Upper lobe of left lung (tissue), 4 donors: ENCODE measurements at regions not wholly inside any gene's neighbourhood (a gene's known extent, or its start where the extent isn't known, plus 50 kb on each side); places are given as distances from the start of the nearest gene placed in this dataset.

Source experiments
- CTCF ChIP-seq, 6 experiments: fragments of 450-650 bp in 4 of 6; fragments of 200-600 bp in 2 of 6; sonication (generic) in 2 of 6; IDR thresholded peaks; one replicate each; pipeline ENCODE4 v1.5.1; 2016 to 2019; ENCODE audit warnings: antibody characterized with exemption in 6 of 6
- EP300 ChIP-seq, 4 donors: sonication (generic); formaldehyde crosslinking; IDR thresholded peaks; one replicate each; pipeline ENCODE4 v1.5.1; 2017; ENCODE audit warnings: antibody characterized with exemption in 4 of 4, control low read depth in 2 of 4
- POLR2A ChIP-seq, 4 donors: fragments of 450-650 bp; IDR thresholded peaks; one replicate each; pipeline ENCODE4 v1.5.1; 2016 to 2017; ENCODE audit warnings: antibody characterized with exemption in 4 of 4, mild to moderate bottlenecking in 2 of 4
- POLR2AphosphoS5 ChIP-seq, 2 donors: sonication (generic); formaldehyde crosslinking; IDR thresholded peaks; one replicate each; pipeline ENCODE4 v1.5.1; 2017; ENCODE audit warnings: antibody characterized with exemption in 2 of 2

GRCh38 chr4:115668396-115668795, 555.0 kb upstream of the NDST4 start:
- no peak for TF ChIP-seq CTCF (IDR thresholded peaks at IDR 0.05)
- no peak for TF ChIP-seq POLR2AphosphoS5 (IDR thresholded peaks at IDR 0.05)
- no peak for TF ChIP-seq POLR2A (IDR thresholded peaks at IDR 0.05)
- TF ChIP-seq EP300 (IDR thresholded peaks at IDR 0.05): no peak
